ENCODE measurements at regions not wholly inside any gene's neighbourhood (a gene's known extent, or its start where the extent isn't known, plus 50 kb on each side); places are given as distances from the start of the nearest gene placed in this dataset.

DNA sequence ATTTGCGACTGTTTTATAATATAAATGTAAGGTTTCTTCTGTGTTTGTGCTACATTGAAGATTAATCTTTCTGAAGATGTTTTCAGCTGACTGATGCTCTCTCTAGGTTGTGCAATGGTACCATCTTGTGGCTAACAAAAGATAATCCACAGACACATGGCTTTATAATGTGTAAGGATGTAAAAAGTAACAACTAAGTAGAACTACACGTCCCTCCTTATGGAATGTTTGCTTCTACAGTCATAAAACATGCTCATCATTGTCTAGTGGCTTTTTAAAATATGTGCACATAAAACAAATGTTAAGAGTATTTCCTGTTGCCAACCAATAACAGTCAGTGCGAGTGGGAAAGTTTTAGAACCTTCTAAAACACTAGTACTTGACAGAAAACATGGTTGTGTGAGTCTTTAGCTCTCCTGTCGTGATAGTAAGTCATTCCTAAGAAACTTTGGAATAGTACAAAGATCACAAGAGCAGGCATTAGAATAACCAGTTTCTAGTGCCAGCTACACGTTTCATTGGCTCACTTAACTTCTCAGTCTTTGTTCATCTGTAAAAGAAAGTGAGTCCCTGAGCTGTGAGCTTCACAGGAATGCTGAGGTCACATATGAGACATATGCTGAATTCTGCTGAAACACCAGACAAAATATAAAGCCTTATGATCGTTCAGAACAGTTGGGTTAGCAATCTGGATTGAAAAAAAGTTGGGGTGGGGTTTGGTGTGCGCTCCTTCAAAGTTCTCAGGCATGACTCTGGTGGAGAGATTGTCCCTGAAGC is 75.7 kb upstream of the GLIS3 start:
- H3K4me3 ChIP-seq (ENCODE audit: low read depth, low read length), result no peak overlapping the region
- no peak for DNase-seq (ENCODE audit: low read depth)
- TF ChIP-seq, protein P1, sequence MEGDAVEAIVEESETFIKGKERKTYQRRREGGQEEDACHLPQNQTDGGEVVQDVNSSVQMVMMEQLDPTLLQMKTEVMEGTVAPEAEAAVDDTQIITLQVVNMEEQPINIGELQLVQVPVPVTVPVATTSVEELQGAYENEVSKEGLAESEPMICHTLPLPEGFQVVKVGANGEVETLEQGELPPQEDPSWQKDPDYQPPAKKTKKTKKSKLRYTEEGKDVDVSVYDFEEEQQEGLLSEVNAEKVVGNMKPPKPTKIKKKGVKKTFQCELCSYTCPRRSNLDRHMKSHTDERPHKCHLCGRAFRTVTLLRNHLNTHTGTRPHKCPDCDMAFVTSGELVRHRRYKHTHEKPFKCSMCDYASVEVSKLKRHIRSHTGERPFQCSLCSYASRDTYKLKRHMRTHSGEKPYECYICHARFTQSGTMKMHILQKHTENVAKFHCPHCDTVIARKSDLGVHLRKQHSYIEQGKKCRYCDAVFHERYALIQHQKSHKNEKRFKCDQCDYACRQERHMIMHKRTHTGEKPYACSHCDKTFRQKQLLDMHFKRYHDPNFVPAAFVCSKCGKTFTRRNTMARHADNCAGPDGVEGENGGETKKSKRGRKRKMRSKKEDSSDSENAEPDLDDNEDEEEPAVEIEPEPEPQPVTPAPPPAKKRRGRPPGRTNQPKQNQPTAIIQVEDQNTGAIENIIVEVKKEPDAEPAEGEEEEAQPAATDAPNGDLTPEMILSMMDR (IDR thresholded peaks at IDR 0.05; ENCODE audit: low read depth, low read length, missing control alignments), result no peak

DNA sequence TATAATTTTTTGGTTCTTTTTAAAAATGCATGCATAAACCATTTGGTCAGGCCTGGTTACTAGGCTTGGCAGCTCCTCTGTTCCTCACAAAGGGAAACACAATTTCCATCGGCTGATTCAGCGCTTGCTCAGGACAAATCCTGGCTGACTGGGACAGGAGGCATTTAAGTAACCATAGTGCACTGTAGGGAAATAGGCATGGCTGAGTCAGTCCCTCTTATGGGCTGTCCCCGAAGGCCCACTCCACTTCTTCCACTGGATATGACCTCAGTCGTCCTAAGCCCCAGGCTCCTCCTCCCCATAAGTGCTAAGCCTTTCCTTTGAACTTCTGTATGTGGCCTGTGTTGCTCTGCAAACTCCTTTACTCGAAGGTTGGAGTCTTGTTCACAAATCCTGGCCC is 71.2 kb upstream of the GLIS3 start:
- H3K4me3 ChIP-seq (ENCODE audit: low read depth, low read length), result no peak overlapping the region
- TF ChIP-seq, protein P1 (IDR thresholded peaks at IDR 0.05; ENCODE audit: low read depth, low read length, missing control alignments), result no peak
- no peak for DNase-seq (ENCODE audit: low read depth)

DNA sequence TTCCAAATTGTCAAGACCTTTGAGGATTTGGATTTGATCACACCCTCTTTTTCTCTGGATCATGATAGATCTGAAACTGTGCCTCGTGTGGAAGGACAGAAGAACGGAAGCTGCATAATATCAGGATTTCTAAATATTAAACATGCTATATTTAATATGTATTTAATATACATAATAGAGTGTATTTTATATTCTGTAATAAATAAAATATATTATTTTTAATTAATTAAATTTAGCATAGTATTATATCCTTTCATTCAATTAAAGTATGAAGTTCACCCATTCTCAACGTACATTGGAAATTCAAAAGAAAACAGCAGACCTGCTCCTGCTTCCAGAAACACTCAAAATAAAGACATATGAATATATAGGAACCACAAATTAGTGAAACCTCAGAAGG is 70.6 kb upstream of the GLIS3 start:
- no peak for DNase-seq (ENCODE audit: low read depth)
- TF ChIP-seq, protein P1 (IDR thresholded peaks at IDR 0.05; ENCODE audit: low read depth, low read length, missing control alignments), result no peak
- H3K4me3 ChIP-seq (ENCODE audit: low read depth, low read length), result no peak overlapping the region

DNA sequence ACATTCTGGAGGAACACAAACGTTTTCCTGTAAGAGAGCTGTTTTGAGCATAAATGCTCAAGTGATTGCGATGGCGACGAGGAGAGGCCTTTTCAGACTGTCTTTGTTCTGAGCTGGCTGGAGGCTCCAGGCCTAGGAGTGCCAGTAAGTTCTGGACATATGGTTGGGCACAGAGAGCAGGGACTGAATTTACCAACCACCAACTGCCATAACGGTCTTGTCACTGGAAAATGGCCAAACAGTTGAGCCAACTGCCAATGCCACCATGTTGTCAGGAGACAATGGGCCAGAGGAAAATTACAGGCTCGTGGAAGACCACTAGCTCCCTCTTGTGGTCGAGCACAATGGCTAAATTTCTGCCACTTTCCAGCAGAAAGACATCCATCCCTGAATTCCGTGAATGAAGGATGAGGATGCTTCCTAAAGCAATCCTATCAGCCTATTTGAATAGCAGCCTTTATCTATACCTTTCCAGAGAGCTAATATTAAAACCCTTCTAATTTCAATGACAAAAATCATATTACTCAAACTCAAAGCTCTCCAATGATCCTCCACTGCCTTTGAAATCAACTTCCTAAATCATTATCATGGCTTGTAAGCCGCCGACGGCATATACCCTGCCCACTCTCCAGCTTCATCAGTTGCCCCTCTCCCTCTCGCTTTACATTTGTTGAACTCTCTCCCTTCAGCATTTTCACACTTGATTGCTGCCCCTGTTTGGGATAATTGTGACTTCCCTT is 66.9 kb upstream of the GLIS3 start:
- H3K4me3 ChIP-seq (ENCODE audit: low read depth, low read length), result no peak overlapping the region
- TF ChIP-seq, protein P1 (IDR thresholded peaks at IDR 0.05; ENCODE audit: low read depth, low read length, missing control alignments), result peak; percentile 76
- no peak for DNase-seq (ENCODE audit: low read depth)

DNA sequence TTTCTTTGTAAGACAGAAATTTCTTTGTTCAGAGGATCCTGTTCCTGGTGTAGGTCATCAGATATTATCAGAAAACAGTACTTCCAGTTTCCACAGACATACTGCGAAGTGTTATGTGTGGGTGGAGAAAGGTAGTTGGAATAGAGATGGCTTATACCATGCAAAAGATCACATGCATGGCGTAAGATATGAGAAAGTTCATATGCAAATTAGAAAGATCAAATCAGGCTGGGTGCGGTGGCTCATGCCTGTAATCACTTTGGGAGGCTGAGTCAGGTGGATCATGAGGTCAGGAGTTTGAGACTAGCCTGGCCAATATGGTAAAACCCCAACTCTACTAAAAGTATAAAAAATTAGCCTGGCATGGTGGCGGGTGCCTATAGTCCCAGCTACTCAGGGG is 65.2 kb upstream of the GLIS3 start:
- TF ChIP-seq, protein P1 (IDR thresholded peaks at IDR 0.05; ENCODE audit: low read depth, low read length, missing control alignments), result no peak
- DNase-seq (ENCODE audit: low read depth), result no peak
- H3K4me3 ChIP-seq (ENCODE audit: low read depth, low read length), result no peak overlapping the region

DNA sequence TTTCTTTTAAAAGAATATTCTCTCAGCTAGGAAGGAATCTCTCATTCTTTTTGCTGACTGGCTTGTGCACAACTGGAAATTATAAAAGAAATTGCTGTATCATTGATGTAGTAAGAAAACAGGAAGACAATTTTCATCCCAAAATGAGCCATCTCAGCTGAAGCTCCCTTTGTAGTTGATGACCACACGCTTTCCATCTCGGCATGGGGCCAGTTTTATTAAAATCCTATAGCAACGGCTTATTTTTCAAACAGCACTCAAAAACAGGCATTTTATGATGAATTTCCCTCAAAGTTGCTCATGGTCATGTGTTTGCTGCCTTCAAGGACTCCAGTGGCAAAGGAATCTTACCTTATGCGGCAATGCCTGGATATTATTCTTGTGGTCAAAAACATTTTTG is 62.4 kb upstream of the GLIS3 start:
- no peak overlapping the region for H3K4me3 ChIP-seq (ENCODE audit: low read depth, low read length)
- TF ChIP-seq, protein P1 (IDR thresholded peaks at IDR 0.05; ENCODE audit: low read depth, low read length, missing control alignments), result no peak
- DNase-seq (ENCODE audit: low read depth), result no peak
